Activated naive CD4-positive, alpha-beta T cell treated with anti-CD3 and anti-CD28 coated beads, Interleukin-2, amount 50 U/mL, for 24 hours (primary cell): ENCODE measurements at regions not wholly inside any gene's neighbourhood (a gene's known extent, or its start where the extent isn't known, plus 50 kb on each side); places are given as distances from the start of the nearest gene placed in this dataset.

Source experiments
- H3K27ac Mint-ChIP-seq: one replicate; pipeline ENCODE4 v1.8.0; 2021; ENCODE audit warnings: mild to moderate bottlenecking, mixed read lengths
- H3K27me3 Mint-ChIP-seq: one replicate; pipeline ENCODE4 v1.8.0; 2021; ENCODE audit warnings: mixed read lengths
- H3K36me3 Mint-ChIP-seq: one replicate; pipeline ENCODE4 v1.8.0; 2021; ENCODE audit warnings: mixed read lengths
- H3K4me1 Mint-ChIP-seq: one replicate; pipeline ENCODE4 v1.8.0; 2021; ENCODE audit warnings: mixed read lengths
- H3K4me3 Mint-ChIP-seq: one replicate; pipeline ENCODE4 v1.8.0; 2021; ENCODE audit warnings: mild to moderate bottlenecking, mixed read lengths
- H3K9me3 Mint-ChIP-seq: one replicate; pipeline ENCODE4 v1.8.0; 2021; ENCODE audit warnings: mixed read lengths

GRCh38 chr9:28610339-28610738, 1037.1 kb upstream of the C9orf72 start:
- Mint-ChIP-seq H3K27me3 (no peaks in the 10 kb centered on the region), H3K4me3 (no peak overlapping the region), H3K36me3 (no peaks in the 10 kb centered on the region), H3K27ac (no peak overlapping the region), H3K4me1 (no peaks in the 10 kb centered on the region), H3K9me3 (no peaks in the 10 kb centered on the region)

GRCh38 chr9:28616310-28616709, 1043.0 kb upstream of the C9orf72 start:
- Mint-ChIP-seq H3K36me3 (no peaks in the 10 kb centered on the region), H3K4me1 (no peaks in the 10 kb centered on the region), H3K9me3 (peaks cover 9% of the 10 kb centered on the region), H3K27ac (no peak overlapping the region), H3K27me3 (no peaks in the 10 kb centered on the region), H3K4me3 (no peak overlapping the region)

- Mint-ChIP-seq H3K9me3 (peaks cover 9% of the 10 kb centered on the region), H3K27me3 (no peaks in the 10 kb centered on the region), H3K4me1 (no peaks in the 10 kb centered on the region), H3K36me3 (no peaks in the 10 kb centered on the region), H3K4me3 (no peak overlapping the region), H3K27ac (no peak overlapping the region)
Observed at GRCh38 chr9:28620011-28620410, 1046.7 kb upstream of the C9orf72 start.

GRCh38 chr9:28620661-28621060, 1047.4 kb upstream of the C9orf72 start:
- Mint-ChIP-seq H3K27me3 (no peaks in the 10 kb centered on the region), H3K4me3 (no peak overlapping the region), H3K4me1 (no peaks in the 10 kb centered on the region), H3K27ac (no peak overlapping the region), H3K36me3 (no peaks in the 10 kb centered on the region), H3K9me3 (peaks cover 9% of the 10 kb centered on the region)

- Mint-ChIP-seq H3K4me3 (no peak overlapping the region), H3K4me1 (no peaks in the 10 kb centered on the region), H3K27me3 (no peaks in the 10 kb centered on the region), H3K9me3 (no peaks in the 10 kb centered on the region), H3K27ac (no peak overlapping the region), H3K36me3 (no peaks in the 10 kb centered on the region)
Observed at GRCh38 chr9:28624771-28625170, 1051.5 kb upstream of the C9orf72 start.

- H3K4me3 Mint-ChIP-seq = no peak overlapping the region
- no peaks in the 10 kb centered on the region for H3K9me3 Mint-ChIP-seq
- no peaks in the 10 kb centered on the region for H3K4me1 Mint-ChIP-seq
- H3K27ac Mint-ChIP-seq = no peak overlapping the region
- no peaks in the 10 kb centered on the region for H3K36me3 Mint-ChIP-seq
- H3K27me3 Mint-ChIP-seq = no peaks in the 10 kb centered on the region
Observed at GRCh38 chr9:28628031-28628430, 1054.8 kb upstream of the C9orf72 start.

- no peak overlapping the region for H3K4me3 Mint-ChIP-seq
- peaks cover 5% of the 10 kb centered on the region for H3K9me3 Mint-ChIP-seq
- no peaks in the 10 kb centered on the region for H3K27me3 Mint-ChIP-seq
- H3K27ac Mint-ChIP-seq = no peak overlapping the region
- no peaks in the 10 kb centered on the region for H3K36me3 Mint-ChIP-seq
- no peaks in the 10 kb centered on the region for H3K4me1 Mint-ChIP-seq
Observed at GRCh38 chr9:28648723-28649122, 1075.4 kb upstream of the C9orf72 start.

- no peaks in the 10 kb centered on the region for H3K9me3 Mint-ChIP-seq
- no peaks in the 10 kb centered on the region for H3K36me3 Mint-ChIP-seq
- no peak overlapping the region for H3K4me3 Mint-ChIP-seq
- no peaks in the 10 kb centered on the region for H3K27me3 Mint-ChIP-seq
- H3K27ac Mint-ChIP-seq = no peak overlapping the region
- H3K4me1 Mint-ChIP-seq = no peaks in the 10 kb centered on the region
Observed at GRCh38 chr9:28650327-28650726, 1077.0 kb upstream of the C9orf72 start.

GRCh38 chr9:28651050-28651722, 1077.9 kb upstream of the C9orf72 start:
- no peaks in the 10 kb centered on the region for H3K4me1 Mint-ChIP-seq
- no peak overlapping the region for H3K27ac Mint-ChIP-seq
- H3K36me3 Mint-ChIP-seq = no peaks in the 10 kb centered on the region
- H3K4me3 Mint-ChIP-seq = no peak overlapping the region
- H3K9me3 Mint-ChIP-seq = no peaks in the 10 kb centered on the region
- H3K27me3 Mint-ChIP-seq = no peaks in the 10 kb centered on the region

- no peaks in the 10 kb centered on the region for H3K4me1 Mint-ChIP-seq
Observed at GRCh38 chr9:28653216-28653615, 1079.9 kb upstream of the C9orf72 start.

GRCh38 chr9:28656727-28657126, 1083.4 kb upstream of the C9orf72 start:
- Mint-ChIP-seq H3K27ac (no peak overlapping the region), H3K36me3 (no peaks in the 10 kb centered on the region), H3K4me3 (no peak overlapping the region), H3K27me3 (no peaks in the 10 kb centered on the region), H3K4me1 (no peaks in the 10 kb centered on the region), H3K9me3 (no peaks in the 10 kb centered on the region)

More at GRCh38 chr9:28653216-28653615, 1079.9 kb upstream of the C9orf72 start:
- H3K9me3 Mint-ChIP-seq = no peaks in the 10 kb centered on the region
- H3K4me3 Mint-ChIP-seq = no peak overlapping the region
- no peaks in the 10 kb centered on the region for H3K36me3 Mint-ChIP-seq
- H3K27ac Mint-ChIP-seq = no peak overlapping the region
- no peaks in the 10 kb centered on the region for H3K27me3 Mint-ChIP-seq

GRCh38 chr9:28661853-28662252, 1088.6 kb upstream of the C9orf72 start:
- no peak overlapping the region for H3K27ac Mint-ChIP-seq
- H3K36me3 Mint-ChIP-seq = no peaks in the 10 kb centered on the region
- H3K4me1 Mint-ChIP-seq = no peaks in the 10 kb centered on the region
- no peaks in the 10 kb centered on the region for H3K9me3 Mint-ChIP-seq
- no peaks in the 10 kb centered on the region for H3K27me3 Mint-ChIP-seq
- H3K4me3 Mint-ChIP-seq = no peak overlapping the region

- no peaks in the 10 kb centered on the region for H3K9me3 Mint-ChIP-seq
- H3K36me3 Mint-ChIP-seq = no peaks in the 10 kb centered on the region
- H3K4me3 Mint-ChIP-seq = no peak overlapping the region
- H3K27me3 Mint-ChIP-seq = no peaks in the 10 kb centered on the region
- H3K4me1 Mint-ChIP-seq = no peaks in the 10 kb centered on the region
- H3K27ac Mint-ChIP-seq = no peak overlapping the region
Observed at GRCh38 chr9:28662675-28663074, 1089.4 kb upstream of the C9orf72 start.

- H3K4me3 Mint-ChIP-seq = no peak overlapping the region
Observed at GRCh38 chr9:28668158-28668557, 1094.9 kb upstream of the C9orf72 start.

GRCh38 chr9:28671000-28671399, 1097.7 kb upstream of the C9orf72 start:
- no peaks in the 10 kb centered on the region for H3K9me3 Mint-ChIP-seq
- no peak overlapping the region for H3K4me3 Mint-ChIP-seq
- no peaks in the 10 kb centered on the region for H3K36me3 Mint-ChIP-seq
- no peaks in the 10 kb centered on the region for H3K27me3 Mint-ChIP-seq
- H3K4me1 Mint-ChIP-seq = no peaks in the 10 kb centered on the region
- no peak overlapping the region for H3K27ac Mint-ChIP-seq

More at GRCh38 chr9:28668158-28668557, 1094.9 kb upstream of the C9orf72 start:
- Mint-ChIP-seq H3K36me3 (no peaks in the 10 kb centered on the region), H3K27me3 (no peaks in the 10 kb centered on the region), H3K27ac (no peak overlapping the region), H3K4me1 (no peaks in the 10 kb centered on the region), H3K9me3 (no peaks in the 10 kb centered on the region)

GRCh38 chr9:28678097-28678496, 1104.8 kb upstream of the C9orf72 start:
- H3K4me3 Mint-ChIP-seq = no peak overlapping the region
- H3K4me1 Mint-ChIP-seq = no peaks in the 10 kb centered on the region
- H3K36me3 Mint-ChIP-seq = no peaks in the 10 kb centered on the region
- H3K9me3 Mint-ChIP-seq = no peaks in the 10 kb centered on the region
- H3K27me3 Mint-ChIP-seq = no peaks in the 10 kb centered on the region
- no peak overlapping the region for H3K27ac Mint-ChIP-seq

GRCh38 chr9:28688172-28688571, 1114.9 kb upstream of the C9orf72 start:
- no peaks in the 10 kb centered on the region for H3K4me1 Mint-ChIP-seq
- H3K27ac Mint-ChIP-seq = no peak overlapping the region
- H3K27me3 Mint-ChIP-seq = no peaks in the 10 kb centered on the region
- H3K36me3 Mint-ChIP-seq = no peaks in the 10 kb centered on the region
- peaks cover 9% of the 10 kb centered on the region for H3K9me3 Mint-ChIP-seq
- H3K4me3 Mint-ChIP-seq = no peak overlapping the region
